ENCODE measurements at regions not wholly inside any gene's neighbourhood (a gene's known extent, or its start where the extent isn't known, plus 50 kb on each side); places are given as distances from the start of the nearest gene placed in this dataset.

DNA sequence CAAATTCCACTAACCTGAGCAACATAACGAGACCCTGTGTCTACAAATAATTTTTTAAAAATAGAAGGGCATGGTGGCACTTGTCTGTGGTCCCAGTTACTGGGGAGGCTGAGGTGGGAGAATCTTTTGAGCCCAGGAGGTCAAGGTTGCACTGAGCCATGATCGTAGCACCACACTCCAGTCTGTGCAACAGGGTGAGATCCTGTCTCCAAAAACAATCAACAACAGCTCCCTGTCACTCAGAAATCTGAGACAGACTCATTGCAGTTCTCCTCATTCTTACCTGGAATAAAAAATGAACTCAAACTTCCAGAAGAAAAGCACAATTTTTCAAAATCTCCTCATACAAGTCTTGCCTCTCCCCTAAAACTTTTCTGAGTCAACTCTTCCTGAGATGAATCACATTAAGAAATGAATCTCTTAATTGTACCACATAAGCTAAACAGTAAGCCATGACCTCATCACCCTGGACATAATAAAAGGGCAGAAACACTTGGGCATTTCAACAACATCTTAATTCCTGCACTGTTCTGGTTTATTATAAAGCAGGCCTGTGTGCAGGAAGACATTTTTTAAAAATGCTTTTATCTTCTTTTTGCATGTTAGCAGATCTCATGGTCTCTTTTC is 214.3 kb upstream of the CDKN3 start:
- no peak for DNase-seq
- Mint-ChIP-seq H3K36me3 (ENCODE audit: low read depth) (no peaks in the 10 kb centered on the region), H3K4me1 (no peaks in the 10 kb centered on the region), H3K27me3 (peaks cover 38% of the 10 kb centered on the region), H3K9me3 (no peaks in the 10 kb centered on the region), H3K27ac (no peak overlapping the region), H3K4me3 (no peak overlapping the region)
- intact Hi-C loops (cut with micrococcal nuclease), result no loop called here

DNA sequence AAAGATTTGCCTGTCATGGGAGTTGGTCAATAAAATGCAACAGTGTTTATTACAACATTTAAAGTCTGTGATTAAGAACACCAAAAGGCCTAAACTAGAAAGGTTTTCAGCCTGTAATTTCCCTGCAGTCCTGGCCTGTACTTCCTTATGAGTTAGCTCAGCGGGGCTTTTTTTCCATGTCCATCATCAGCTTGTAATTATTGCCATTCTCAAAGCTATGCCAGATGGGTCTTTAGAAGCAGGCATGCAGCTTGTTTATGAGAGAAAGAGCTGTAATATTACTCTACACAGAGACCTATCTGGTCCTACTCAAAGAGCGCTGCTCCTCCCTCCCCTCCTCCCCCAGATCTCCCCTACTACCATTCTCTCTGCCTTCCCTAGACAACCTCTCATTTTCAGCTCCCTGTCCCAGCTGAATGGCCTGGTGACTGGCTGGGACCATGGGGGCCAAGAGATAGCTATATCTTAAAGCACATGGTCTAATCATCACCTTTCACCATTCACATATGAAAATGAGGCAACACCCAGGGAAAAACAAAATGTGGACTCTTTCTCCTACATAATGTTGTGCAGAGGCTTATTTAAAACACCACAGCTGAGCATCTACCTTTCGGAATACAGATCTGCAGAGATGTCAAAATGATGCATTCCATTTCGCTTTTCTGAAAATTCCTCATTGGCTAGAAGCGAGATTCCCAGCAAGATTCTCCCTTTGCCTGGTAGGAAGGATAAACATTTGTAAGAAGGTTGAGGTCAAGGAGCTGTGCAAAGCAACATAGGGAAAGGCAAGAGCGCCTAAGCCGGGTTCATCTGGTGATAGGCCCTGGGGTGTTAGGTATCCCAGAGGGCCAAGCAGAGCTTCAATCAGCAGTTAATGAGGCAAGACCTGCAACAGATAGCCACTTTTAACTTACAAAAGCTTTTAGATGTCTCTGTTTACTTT is 209.7 kb upstream of the CDKN3 start:
- Mint-ChIP-seq H3K4me1 (peaks cover 2% of the 10 kb centered on the region), H3K27me3 (peaks cover 10% of the 10 kb centered on the region), H3K36me3 (ENCODE audit: low read depth) (no peaks in the 10 kb centered on the region), H3K27ac (no peak overlapping the region), H3K4me3 (no peak overlapping the region), H3K9me3 (no peaks in the 10 kb centered on the region)
- intact Hi-C loops (cut with micrococcal nuclease), result no loop called here
- no peak for DNase-seq

GRCh38 chr14:54188064-54188666 is 208.6 kb upstream of the CDKN3 start:
- intact Hi-C loops (cut with micrococcal nuclease), result no loop called here
- H3K9me3 Mint-ChIP-seq, result no peaks in the 10 kb centered on the region
- H3K4me1 Mint-ChIP-seq, result peaks cover 2% of the 10 kb centered on the region
- no peak overlapping the region for H3K4me3 Mint-ChIP-seq
- H3K36me3 Mint-ChIP-seq (ENCODE audit: low read depth), result no peaks in the 10 kb centered on the region
- peaks cover 7% of the 10 kb centered on the region for H3K27me3 Mint-ChIP-seq
- DNase-seq, result no peak
- H3K27ac Mint-ChIP-seq, result no peak overlapping the region

GRCh38 chr14:54189333-54189732 is 207.5 kb upstream of the CDKN3 start:
- H3K27ac Mint-ChIP-seq, result no peak overlapping the region
- H3K9me3 Mint-ChIP-seq, result no peaks in the 10 kb centered on the region
- peaks cover 2% of the 10 kb centered on the region for H3K4me1 Mint-ChIP-seq
- intact Hi-C loops (cut with micrococcal nuclease), result no loop called here
- H3K4me3 Mint-ChIP-seq, result no peak overlapping the region
- no peak for DNase-seq
- H3K27me3 Mint-ChIP-seq, result peaks cover 3% of the 10 kb centered on the region
- H3K36me3 Mint-ChIP-seq (ENCODE audit: low read depth), result no peaks in the 10 kb centered on the region

GRCh38 chr14:54189748-54190354 is 207.0 kb upstream of the CDKN3 start:
- Mint-ChIP-seq H3K9me3 (no peaks in the 10 kb centered on the region), H3K4me3 (no peak overlapping the region), H3K27me3 (peaks cover 3% of the 10 kb centered on the region), H3K36me3 (ENCODE audit: low read depth) (no peaks in the 10 kb centered on the region), H3K4me1 (peaks cover 2% of the 10 kb centered on the region), H3K27ac (no peak overlapping the region)
- intact Hi-C loops (cut with micrococcal nuclease), result no loop called here
- DNase-seq, result no peak

- Mint-ChIP-seq H3K27me3 (no peaks in the 10 kb centered on the region), H3K4me1 (peaks cover 2% of the 10 kb centered on the region), H3K9me3 (no peaks in the 10 kb centered on the region), H3K4me3 (no peak overlapping the region), H3K36me3 (ENCODE audit: low read depth) (no peaks in the 10 kb centered on the region), H3K27ac (no peak overlapping the region)
- intact Hi-C loops (cut with micrococcal nuclease), result no loop called here
- no peak for DNase-seq
Measured at GRCh38 chr14:54191846-54192245, 205.0 kb upstream of the CDKN3 start.

- no peak overlapping the region for H3K4me3 Mint-ChIP-seq
- H3K27ac Mint-ChIP-seq, result no peak overlapping the region
- H3K36me3 Mint-ChIP-seq (ENCODE audit: low read depth), result no peaks in the 10 kb centered on the region
- intact Hi-C loops (cut with micrococcal nuclease), result no loop called here
- no peaks in the 10 kb centered on the region for H3K27me3 Mint-ChIP-seq
- peaks cover 2% of the 10 kb centered on the region for H3K4me1 Mint-ChIP-seq
- DNase-seq, result no peak
- H3K9me3 Mint-ChIP-seq, result no peaks in the 10 kb centered on the region
Measured at GRCh38 chr14:54192610-54193009, 204.2 kb upstream of the CDKN3 start.

GRCh38 chr14:54193871-54194270 is 202.9 kb upstream of the CDKN3 start:
- H3K4me1 Mint-ChIP-seq, result peaks cover 2% of the 10 kb centered on the region
- H3K9me3 Mint-ChIP-seq, result no peaks in the 10 kb centered on the region
- H3K27me3 Mint-ChIP-seq, result no peaks in the 10 kb centered on the region
- H3K4me3 Mint-ChIP-seq, result no peak overlapping the region
- intact Hi-C loops (cut with micrococcal nuclease), result no loop called here
- no peak for DNase-seq
- H3K27ac Mint-ChIP-seq, result no peak overlapping the region
- H3K36me3 Mint-ChIP-seq (ENCODE audit: low read depth), result no peaks in the 10 kb centered on the region

DNA sequence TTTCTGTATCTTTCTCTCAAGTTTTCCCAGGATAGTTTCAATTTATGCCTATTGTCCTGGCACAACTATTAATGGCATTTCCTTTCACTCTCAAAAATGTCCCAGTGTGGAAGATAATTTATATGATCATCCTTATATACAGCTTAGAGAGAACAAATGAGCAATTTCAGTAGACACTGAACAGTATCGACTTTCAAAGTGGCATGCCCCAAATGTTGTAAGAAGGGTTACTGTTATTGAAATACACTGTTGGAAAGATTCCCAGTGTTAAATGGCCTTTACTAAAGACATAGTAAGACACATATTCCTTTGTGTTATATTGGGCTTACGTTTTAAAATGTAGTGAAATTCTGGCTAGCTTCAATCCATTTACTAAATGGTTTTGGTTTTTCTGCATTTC is 202.3 kb upstream of the CDKN3 start:
- H3K27ac Mint-ChIP-seq, result no peak overlapping the region
- no peaks in the 10 kb centered on the region for H3K27me3 Mint-ChIP-seq
- intact Hi-C loops (cut with micrococcal nuclease), result no loop called here
- DNase-seq, result no peak
- H3K36me3 Mint-ChIP-seq (ENCODE audit: low read depth), result no peaks in the 10 kb centered on the region
- H3K4me1 Mint-ChIP-seq, result peaks cover 2% of the 10 kb centered on the region
- no peaks in the 10 kb centered on the region for H3K9me3 Mint-ChIP-seq
- no peak overlapping the region for H3K4me3 Mint-ChIP-seq

- Mint-ChIP-seq H3K4me3 (no peak overlapping the region), H3K27ac (no peak overlapping the region), H3K9me3 (no peaks in the 10 kb centered on the region), H3K27me3 (no peaks in the 10 kb centered on the region), H3K36me3 (ENCODE audit: low read depth) (no peaks in the 10 kb centered on the region), H3K4me1 (no peaks in the 10 kb centered on the region)
- DNase-seq, result no peak
- intact Hi-C loops (cut with micrococcal nuclease), result no loop called here
Measured at GRCh38 chr14:54197369-54197768, 199.4 kb upstream of the CDKN3 start.

GRCh38 chr14:54200726-54201125 is 196.1 kb upstream of the CDKN3 start:
- no peak for DNase-seq
- intact Hi-C loops (cut with micrococcal nuclease), result no loop called here
- no peak overlapping the region for H3K27ac Mint-ChIP-seq
- H3K27me3 Mint-ChIP-seq, result no peaks in the 10 kb centered on the region
- H3K9me3 Mint-ChIP-seq, result no peaks in the 10 kb centered on the region
- H3K4me1 Mint-ChIP-seq, result no peaks in the 10 kb centered on the region
- H3K4me3 Mint-ChIP-seq, result no peak overlapping the region
- no peaks in the 10 kb centered on the region for H3K36me3 Mint-ChIP-seq (ENCODE audit: low read depth)

GRCh38 chr14:54202288-54202687 is 194.5 kb upstream of the CDKN3 start:
- Mint-ChIP-seq H3K9me3 (no peaks in the 10 kb centered on the region), H3K4me3 (no peak overlapping the region), H3K4me1 (no peaks in the 10 kb centered on the region), H3K27ac (no peak overlapping the region), H3K27me3 (peaks cover 3% of the 10 kb centered on the region), H3K36me3 (ENCODE audit: low read depth) (no peaks in the 10 kb centered on the region)
- intact Hi-C loops (cut with micrococcal nuclease), result no loop called here
- no peak for DNase-seq

DNA sequence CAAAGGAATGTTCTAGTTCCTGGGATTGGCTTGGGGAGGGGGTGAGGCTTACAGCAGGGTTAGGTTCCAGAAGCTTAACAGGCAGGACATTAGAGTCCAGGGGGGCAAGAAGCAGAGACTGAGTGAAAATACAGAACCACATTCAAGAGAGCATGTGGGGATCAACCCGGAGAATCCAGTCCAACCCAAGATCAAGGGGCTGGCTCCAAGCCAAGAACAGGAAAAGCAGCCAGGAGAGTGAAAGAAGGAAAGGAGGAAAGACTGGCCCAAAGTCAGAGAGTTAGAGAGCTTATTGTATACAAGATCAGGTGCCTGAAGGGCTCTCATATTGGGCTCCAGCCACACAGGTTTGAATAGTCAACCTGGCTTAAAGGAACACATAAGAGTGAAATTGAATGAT is 190.3 kb upstream of the CDKN3 start:
- Mint-ChIP-seq H3K27ac (no peak overlapping the region), H3K4me3 (no peak overlapping the region), H3K27me3 (peaks cover 11% of the 10 kb centered on the region), H3K9me3 (no peaks in the 10 kb centered on the region), H3K36me3 (ENCODE audit: low read depth) (no peaks in the 10 kb centered on the region), H3K4me1 (no peaks in the 10 kb centered on the region)
- DNase-seq, result no peak
- intact Hi-C loops (cut with micrococcal nuclease), result no loop called here

GRCh38 chr14:54207075-54207474 is 189.7 kb upstream of the CDKN3 start:
- DNase-seq, result no peak
- no peaks in the 10 kb centered on the region for H3K9me3 Mint-ChIP-seq
- H3K4me1 Mint-ChIP-seq, result no peaks in the 10 kb centered on the region
- H3K27me3 Mint-ChIP-seq, result peaks cover 15% of the 10 kb centered on the region
- H3K4me3 Mint-ChIP-seq, result no peak overlapping the region
- intact Hi-C loops (cut with micrococcal nuclease), result no loop called here
- no peaks in the 10 kb centered on the region for H3K36me3 Mint-ChIP-seq (ENCODE audit: low read depth)
- H3K27ac Mint-ChIP-seq, result no peak overlapping the region
